Colonic mucosa (tissue), 4 donors: ENCODE measurements at regions not wholly inside any gene's neighbourhood (a gene's known extent, or its start where the extent isn't known, plus 50 kb on each side); places are given as distances from the start of the nearest gene placed in this dataset.

Experiments used
- DNase-seq: peaks from one replicate; pipeline ENCODE4 v3.0.0-alpha.2; 2020
- H3K27ac ChIP-seq: fragments of 200-600 bp; one replicate; pipeline ENCODE4 v1.8.0; 2021
- H3K27me3 ChIP-seq: fragments of 200-600 bp; one replicate; pipeline ENCODE4 v1.8.0; 2021
- H3K36me3 ChIP-seq: fragments of 200-600 bp; one replicate; pipeline ENCODE4 v1.8.0; 2021
- H3K4me1 ChIP-seq: fragments of 200-600 bp; one replicate; pipeline ENCODE4 v1.8.0; 2021; ENCODE audit warnings: mild to moderate bottlenecking
- H3K4me3 ChIP-seq: fragments of 200-600 bp; one replicate; pipeline ENCODE4 v1.8.0; 2021
- H3K9ac ChIP-seq, 2 donors: one replicate each; pipeline ENCODE4 v1.7.0; 2013; ENCODE audit warnings: control low read depth in 2 of 2, low read depth in 2 of 2, low read length in 2 of 2
- H3K9me3 ChIP-seq: fragments of 200-600 bp; one replicate; pipeline ENCODE4 v1.8.0; 2021
- CTCF ChIP-seq: fragments of 200-600 bp; IDR thresholded peaks from one replicate; pipeline ENCODE4 v1.8.0; 2022; ENCODE audit warnings: antibody characterized with exemption, mild to moderate bottlenecking
- intact Hi-C: fragments of 100-400 bp; cut with DNase I; formaldehyde crosslinking; loops from one replicate; pipeline ENCODE4 v1.14.1; 2022
- donor health status: healthy.
- donor health status: DM: no; HTN: no; CAD: no.
- donor health status: DM: no; HTN: no; CAD: no.

- H3K4me1 ChIP-seq, result no peaks in the 10 kb centered on the region
- TF ChIP-seq CTCF, result no peak
- H3K27ac ChIP-seq, result no peak overlapping the region
- H3K4me3 ChIP-seq, result no peak overlapping the region
- H3K27me3 ChIP-seq, result no peaks in the 10 kb centered on the region
- intact Hi-C loops, result no loop called here
- no peak overlapping the region for H3K9ac ChIP-seq
- no peak for DNase-seq
- no peaks in the 10 kb centered on the region for H3K9me3 ChIP-seq
- no peaks in the 10 kb centered on the region for H3K36me3 ChIP-seq
Observed at GRCh38 chr5:61737301-61737963, 405.4 kb downstream of the ZSWIM6 start.

- Histone ChIP-seq H3K36me3 (no peaks in the 10 kb centered on the region), H3K27ac (no peak overlapping the region), H3K9me3 (no peaks in the 10 kb centered on the region), H3K4me1 (no peaks in the 10 kb centered on the region), H3K27me3 (no peaks in the 10 kb centered on the region), H3K9ac (no peak overlapping the region), H3K4me3 (no peak overlapping the region)
- intact Hi-C loops, result no loop called here
- TF ChIP-seq CTCF, result no peak
- no peak for DNase-seq
Observed at GRCh38 chr5:61737964-61738340, 405.9 kb downstream of the ZSWIM6 start.

- intact Hi-C loops, result no loop called here
- H3K9me3 ChIP-seq, result no peaks in the 10 kb centered on the region
- no peaks in the 10 kb centered on the region for H3K36me3 ChIP-seq
- H3K4me1 ChIP-seq, result no peaks in the 10 kb centered on the region
- no peak for DNase-seq
- no peak for TF ChIP-seq CTCF
- no peak overlapping the region for H3K27ac ChIP-seq
- no peak overlapping the region for H3K9ac ChIP-seq
- no peak overlapping the region for H3K4me3 ChIP-seq
- H3K27me3 ChIP-seq, result no peaks in the 10 kb centered on the region
Observed at GRCh38 chr5:61738446-61738845, 406.4 kb downstream of the ZSWIM6 start.

- H3K9ac ChIP-seq, result no peak overlapping the region
- no peak overlapping the region for H3K4me3 ChIP-seq
- no peaks in the 10 kb centered on the region for H3K27me3 ChIP-seq
- no peak for TF ChIP-seq CTCF
- H3K27ac ChIP-seq, result no peak overlapping the region
- no peaks in the 10 kb centered on the region for H3K36me3 ChIP-seq
- H3K4me1 ChIP-seq, result no peaks in the 10 kb centered on the region
- no peaks in the 10 kb centered on the region for H3K9me3 ChIP-seq
- DNase-seq, result no peak
- intact Hi-C loops, result no loop called here
Observed at GRCh38 chr5:61744690-61745619, 412.9 kb downstream of the ZSWIM6 start.

GRCh38 chr5:61746831-61747575, 414.9 kb downstream of the ZSWIM6 start:
- no peak overlapping the region for H3K27ac ChIP-seq
- no peak for DNase-seq
- no peaks in the 10 kb centered on the region for H3K27me3 ChIP-seq
- H3K4me3 ChIP-seq, result no peak overlapping the region
- no peaks in the 10 kb centered on the region for H3K36me3 ChIP-seq
- no peak overlapping the region for H3K9ac ChIP-seq
- intact Hi-C loops, result no loop called here
- TF ChIP-seq CTCF, result no peak
- no peaks in the 10 kb centered on the region for H3K9me3 ChIP-seq
- no peaks in the 10 kb centered on the region for H3K4me1 ChIP-seq
